ENCODE measurements at regions not wholly inside any gene's neighbourhood (a gene's known extent, or its start where the extent isn't known, plus 50 kb on each side); places are given as distances from the start of the nearest gene placed in this dataset.

DNA sequence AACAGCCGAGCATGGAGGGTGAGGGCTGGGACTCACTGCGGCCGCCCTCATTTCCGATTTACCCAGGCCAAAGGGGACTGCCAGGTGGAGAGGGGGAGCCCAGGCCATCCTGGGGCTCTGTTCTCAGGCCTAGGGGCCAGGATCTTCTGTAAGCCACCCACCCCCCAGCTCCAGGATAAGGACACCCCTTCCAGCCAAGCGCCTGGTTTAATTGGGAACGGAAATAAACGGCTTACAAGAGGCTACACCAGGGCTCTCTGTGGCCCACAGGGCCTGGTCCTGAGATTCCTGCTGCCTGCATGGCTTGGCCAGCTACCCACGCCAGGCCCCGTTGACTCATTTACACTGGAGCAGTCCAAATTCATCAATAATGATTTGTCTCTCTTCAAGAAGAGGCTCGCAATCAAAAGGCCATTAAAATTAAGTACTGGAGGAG, 68.1 kb upstream of the TOP1 start:
- DNase-seq: no peak

DNA sequence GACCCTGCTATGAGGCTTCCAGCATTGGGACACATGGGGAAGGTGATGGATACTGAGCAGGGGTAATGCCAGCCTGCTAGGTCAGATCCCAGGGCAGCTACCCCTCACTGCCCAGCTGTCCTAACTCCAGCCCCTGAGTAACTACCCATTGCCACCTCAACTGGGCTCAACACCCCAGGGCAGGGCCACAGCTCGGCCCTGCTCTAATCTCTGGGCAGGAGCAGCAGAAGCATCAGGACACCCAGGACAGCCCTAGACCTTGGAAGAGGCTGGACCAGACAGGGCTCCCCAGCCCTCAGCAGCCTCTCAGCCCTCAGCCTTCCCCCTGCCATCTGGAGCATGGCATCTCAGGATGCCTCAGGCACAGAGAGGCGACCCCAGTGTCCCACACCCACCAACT, 67.4 kb upstream of the TOP1 start:
- DNase-seq: no peak

DNA sequence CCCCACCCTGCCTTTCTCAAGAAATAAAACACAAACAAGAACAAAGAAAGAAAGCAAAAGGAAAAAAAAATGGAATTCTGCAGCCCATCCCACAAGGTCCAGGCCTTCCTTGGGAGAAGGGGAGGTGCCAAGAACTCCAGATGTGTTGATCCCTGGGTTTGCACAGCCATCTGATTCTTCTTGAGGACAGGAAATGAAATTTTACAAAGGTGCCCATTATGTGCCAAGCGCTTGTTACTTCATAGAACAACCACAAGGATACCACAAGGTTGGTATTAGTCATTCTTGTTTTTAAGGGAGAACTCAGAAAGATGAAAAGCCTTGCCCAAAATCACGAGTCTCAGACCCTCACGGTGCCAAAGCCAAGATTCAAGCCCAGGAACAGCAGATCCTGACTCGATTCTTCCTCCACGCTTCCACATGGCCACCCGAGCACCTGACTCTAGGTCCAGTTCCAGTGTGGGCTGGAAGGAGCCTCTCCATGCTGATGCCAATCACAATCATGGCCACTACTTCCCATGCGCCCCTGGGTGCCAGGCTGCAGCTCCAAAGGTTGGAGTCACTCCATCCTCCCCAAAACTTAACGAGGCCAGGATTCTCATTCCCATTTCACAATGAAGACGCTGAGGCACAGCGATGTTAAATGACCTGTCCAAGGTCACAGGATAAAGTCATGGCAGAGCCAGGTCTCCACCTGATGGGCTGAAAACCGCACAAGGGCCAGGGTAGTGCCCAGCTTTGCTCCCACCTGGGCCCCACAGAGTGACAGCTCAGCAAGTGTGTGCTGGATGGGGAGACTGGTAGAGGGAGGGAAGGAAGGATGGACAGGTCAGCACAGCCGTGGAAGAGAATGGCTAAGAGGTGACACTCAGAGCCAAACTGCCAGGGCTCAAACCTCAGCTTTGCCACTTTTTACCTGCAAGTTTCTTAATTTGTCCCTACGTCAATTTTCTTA, 66.7 kb upstream of the TOP1 start:
- DNase-seq: no peak

DNA sequence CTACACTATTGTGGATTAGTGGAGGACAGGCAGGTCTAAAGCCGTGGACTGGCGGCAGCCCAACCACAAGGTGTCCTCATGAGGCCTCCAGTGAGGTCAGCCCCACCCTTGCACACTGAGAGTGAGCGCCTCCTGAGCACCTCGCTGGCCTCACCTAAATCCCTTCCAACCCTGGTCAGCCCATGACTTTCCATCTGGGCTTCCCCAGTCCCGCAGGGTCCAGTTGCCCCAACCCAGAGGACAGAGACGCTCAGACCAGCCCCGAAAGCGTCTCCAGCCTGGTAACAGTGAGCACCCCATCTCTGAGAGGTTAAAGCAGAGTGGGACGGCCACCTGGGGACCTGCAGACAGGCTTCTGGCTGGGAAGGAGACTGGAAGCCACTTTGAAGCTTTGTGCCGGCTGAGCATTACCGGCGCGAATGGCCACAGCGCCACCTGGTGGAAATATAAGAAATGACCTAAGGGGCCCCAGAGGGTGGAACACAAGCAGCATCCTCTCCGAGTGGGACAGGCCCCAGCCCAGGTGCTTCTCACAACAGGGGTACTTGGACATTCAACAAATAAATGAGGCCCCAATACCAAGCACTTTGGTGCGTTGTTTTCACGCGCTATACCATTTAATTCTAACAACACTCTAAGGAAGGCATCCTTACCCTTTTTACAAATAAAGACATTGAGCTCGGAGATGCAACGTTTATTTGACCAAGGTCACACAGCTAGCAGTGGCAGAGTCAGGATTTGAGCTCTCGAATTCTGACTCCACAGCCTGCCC, 65.7 kb upstream of the TOP1 start:
- DNase-seq: peak; percentile 53

DNA sequence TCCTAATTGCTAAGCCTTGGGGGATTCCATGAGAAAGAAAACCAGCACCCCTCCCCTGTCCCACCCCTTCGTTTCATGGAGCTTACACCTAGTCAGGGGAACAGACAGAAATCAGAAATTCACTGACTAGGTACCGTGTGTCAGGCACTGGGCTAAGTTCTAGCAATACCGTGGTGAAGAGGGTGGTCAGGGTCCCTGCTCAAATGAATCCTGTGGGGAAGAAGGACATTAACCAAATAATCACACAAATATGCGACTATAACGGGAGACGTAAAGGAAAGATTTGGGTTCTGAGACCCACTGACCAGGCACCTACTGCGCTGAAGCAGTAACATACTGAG, 65.1 kb upstream of the TOP1 start:
- DNase-seq: no peak

DNA sequence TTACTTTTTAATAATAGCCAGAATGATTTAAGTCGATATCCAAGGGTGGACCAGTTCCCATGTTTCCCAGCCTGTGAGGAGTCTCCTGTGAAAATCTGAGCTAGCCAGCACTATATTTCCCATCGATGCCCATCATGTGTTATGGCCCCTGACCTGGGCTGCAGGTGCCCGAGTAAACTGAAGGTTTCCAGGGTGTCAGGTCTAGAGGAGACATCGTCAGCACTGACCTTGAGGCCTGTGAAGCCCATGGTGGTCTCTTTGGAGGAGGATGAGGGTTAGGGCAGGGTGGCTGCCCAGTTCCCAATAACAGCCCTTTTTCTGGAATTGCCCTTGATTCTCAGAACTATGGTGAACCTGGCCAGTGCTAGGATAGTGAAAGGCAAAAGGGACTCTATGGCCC, 63.0 kb upstream of the TOP1 start:
- DNase-seq: no peak

DNA sequence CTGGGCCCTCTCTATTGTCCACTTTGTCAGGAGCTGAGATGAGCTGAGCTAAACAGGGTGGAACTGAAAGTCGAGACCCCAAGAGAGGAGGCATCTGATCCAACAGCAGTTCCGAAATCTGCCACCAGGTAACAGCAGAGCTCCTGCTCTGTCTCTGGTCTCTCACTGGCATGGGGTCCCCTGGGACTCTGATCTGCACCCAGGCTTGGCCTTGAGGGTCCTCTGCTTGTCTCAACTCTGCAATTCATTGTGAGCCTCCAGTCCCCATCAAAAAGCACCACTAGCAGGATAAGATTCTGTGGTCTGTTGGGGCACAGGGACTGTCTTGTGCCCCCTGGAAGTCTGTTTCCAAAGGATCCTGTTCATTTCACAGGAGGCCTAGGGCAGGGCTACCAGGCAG, 62.5 kb upstream of the TOP1 start:
- no peak for DNase-seq

DNA sequence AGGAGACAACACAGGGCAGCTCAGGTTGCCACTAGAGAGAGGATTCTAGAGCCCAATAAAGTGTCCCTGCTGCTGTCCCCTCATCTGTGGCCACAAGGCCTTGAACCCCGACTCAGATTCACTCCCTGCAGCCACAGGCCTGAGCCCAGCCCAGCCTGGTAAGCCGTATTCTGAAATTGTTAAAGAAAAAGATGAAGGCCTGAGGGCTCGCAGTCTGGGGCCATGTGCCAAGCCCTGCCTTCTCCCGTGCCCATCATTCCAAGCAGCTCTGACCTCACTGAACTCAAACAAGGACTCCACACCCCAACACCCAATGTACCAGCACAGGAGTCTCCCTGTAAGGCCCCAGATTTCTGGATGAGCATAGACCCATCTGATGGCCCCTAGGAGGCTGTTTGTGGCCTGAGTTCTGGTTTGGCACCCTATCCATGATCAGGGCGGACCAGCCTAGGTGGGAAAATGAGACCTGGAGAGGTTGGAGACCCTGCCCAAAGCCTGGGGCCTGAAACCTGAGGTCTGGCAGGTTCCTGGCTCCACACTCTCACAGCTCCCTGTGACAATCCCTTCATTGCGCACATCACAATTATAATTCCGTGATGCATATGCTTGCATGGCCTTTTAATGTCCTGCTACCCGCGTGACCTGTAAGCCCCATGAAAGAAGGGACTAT, 62.0 kb upstream of the TOP1 start:
- DNase-seq: no peak

DNA sequence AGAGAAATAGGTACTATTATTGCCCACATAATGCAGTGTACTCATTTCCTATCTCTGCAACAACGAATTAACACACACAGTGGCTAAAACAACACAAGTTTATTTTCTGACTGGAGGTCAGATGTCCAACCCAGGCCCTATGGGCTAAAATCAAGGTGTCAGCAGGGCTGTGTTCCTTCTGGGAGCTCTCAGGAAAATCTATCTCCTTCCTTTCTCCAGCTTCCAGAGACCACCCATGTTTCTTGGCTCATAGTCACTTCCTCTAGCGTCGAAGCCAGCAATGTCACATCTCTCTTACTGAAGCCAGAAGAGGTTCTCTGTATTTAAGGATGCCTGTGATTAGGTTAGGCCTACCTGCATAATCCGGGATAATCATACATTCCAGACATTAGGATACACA, 60.9 kb upstream of the TOP1 start:
- no peak for DNase-seq

DNA sequence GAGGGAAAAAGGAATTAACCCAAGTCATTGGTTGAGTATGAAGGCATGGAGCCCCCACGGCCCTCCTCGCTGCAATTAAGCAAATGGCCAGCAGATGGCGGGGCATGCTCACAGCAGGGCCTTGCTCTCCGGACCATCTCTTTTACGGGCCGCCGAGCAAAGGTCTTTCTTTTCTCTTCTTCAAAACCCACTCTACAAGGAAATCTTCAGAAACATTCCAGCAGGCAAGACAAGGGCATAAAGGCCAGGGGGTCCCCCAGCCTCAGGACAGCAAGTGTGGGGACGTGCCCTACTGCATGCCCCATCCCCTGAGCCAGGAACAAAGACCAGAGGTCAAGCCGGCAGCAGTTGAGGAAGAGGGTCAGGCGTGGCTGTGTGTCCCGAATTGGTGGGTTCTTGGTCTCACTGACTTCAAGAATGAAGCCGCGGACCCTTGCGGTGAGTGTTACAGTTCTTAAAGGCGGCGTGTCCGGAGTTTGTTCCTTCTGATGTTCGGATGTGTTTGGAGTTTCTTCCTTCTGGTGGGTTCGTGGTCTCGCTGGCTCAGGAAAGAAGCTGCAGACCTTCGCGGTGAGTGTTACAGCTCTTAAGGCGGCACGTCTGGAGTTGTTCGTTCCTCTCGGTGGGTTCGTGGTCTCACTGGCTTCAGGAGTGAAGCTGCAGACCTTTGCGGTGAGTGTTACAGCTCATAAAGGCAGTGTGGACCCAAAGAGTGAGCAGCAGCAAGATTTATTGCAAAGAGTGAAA, 59.6 kb upstream of the TOP1 start:
- DNase-seq: peak; percentile 67

DNA sequence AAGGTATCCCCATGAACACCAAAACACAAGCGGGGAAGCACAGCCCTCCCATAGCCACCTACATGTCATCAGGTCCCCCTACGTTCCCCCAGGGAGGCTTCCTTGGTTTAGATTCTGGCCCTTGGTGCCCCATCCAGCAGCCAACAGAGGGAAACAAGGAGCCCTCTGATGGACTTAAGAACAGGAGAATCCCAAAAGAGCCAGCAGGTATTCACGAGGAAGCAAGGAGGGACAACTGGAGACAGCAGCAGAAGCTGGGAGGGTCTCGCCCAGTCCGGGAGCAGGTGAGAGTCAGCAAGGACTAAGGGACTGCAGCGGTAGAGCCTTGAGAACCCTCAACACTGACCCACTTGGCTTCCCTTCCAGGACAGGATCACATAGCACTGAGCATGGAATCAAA, 58.4 kb upstream of the TOP1 start:
- DNase-seq: no peak

DNA sequence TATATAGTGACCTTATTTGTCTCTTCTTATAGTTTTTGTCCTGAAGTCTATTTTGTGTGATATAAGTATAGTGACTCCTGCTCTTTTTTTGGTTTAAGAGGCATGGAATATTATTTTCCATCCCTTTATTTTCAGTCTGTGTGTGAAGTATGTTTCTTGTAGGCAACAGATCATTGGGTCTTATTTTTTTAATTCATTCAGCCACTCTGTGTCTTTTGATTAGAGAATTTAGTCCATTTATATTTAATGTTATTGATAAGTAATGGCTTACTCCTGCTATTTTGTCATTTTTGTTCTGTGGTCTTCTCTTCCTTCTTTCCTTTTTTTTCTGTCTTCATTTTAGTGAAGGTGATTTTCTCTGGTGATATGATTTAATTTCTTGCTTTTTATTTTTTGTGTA, 51.4 kb upstream of the TOP1 start:
- no peak for DNase-seq

DNA sequence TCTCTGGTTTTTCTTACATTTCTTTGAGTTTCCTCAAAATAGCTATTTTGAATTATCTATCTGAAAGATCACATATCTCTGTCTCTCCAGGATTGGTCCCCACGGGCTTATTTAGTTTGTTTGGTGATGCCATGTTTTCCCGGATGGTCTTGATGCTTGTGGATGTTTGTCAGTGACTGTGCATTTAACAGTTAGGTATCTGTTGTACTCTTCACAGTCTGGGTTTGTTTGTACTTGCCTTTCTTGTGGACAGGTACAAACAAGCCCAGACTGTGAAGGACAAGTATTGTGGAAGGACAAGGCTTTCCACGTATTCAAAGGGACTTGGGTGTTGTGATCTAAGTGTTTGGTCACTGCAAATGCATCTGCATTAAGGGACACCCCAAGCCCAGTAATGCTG, 49.9 kb upstream of the TOP1 start:
- DNase-seq: no peak

All from fibroblast of skin of back (primary cell).